A673 (cell line): ENCODE measurements at regions not wholly inside any gene's neighbourhood (a gene's known extent, or its start where the extent isn't known, plus 50 kb on each side); places are given as distances from the start of the nearest gene placed in this dataset.

Experiments used
- BruUV-seq: library from RNA; stranded (reverse); fragments of 400-500 nt; replicated peaks from 2 replicates; lab custom pipeline; 2021; lab: Mats Ljungman, UMichigan
- CTCF ChIA-PET: fragments of 300-600 bp; sonication (Branson Sonifier 250); formaldehyde crosslinking; loops from one replicate; lab custom pipeline; 2022; ENCODE audit warnings: antibody characterized with exemption; lab: Charles Lee
- POLR2A ChIA-PET: fragments of 300-600 bp; sonication (Branson Sonifier 250); formaldehyde crosslinking; loops from one replicate; lab custom pipeline; 2022; ENCODE audit warnings: antibody characterized with exemption; ENCODE audit not compliant: low non-redundant PET; lab: Charles Lee
- DNase-seq: peaks from one replicate; pipeline ENCODE4 v3.0.0-alpha.2; 2015; ENCODE audit warnings: low spot score
- H3K27ac ChIP-seq: fragments of 200-600 bp; sonication (generic); 2 replicates; pipeline ENCODE4 v1.5.1; 2016; ENCODE audit warnings: mixed run types, low read depth, mild to moderate bottlenecking, mixed read lengths, antibody characterized with exemption, low read length; ENCODE audit not compliant: poor library complexity, severe bottlenecking
- H3K27me3 ChIP-seq: fragments of 200-600 bp; sonication (generic); replicated peaks from 2 replicates; pipeline ENCODE4 v1.6.1; 2017; ENCODE audit warnings: mixed run types, low read depth, mild to moderate bottlenecking, mixed read lengths, antibody characterized with exemption, low read length; ENCODE audit not compliant: insufficient read depth, poor library complexity
- H3K36me3 ChIP-seq: fragments of 200-600 bp; sonication (generic); 2 replicates; pipeline ENCODE4 v1.6.1; 2016; ENCODE audit warnings: mixed run types, mild to moderate bottlenecking, mixed read lengths, antibody characterized with exemption, low read length; ENCODE audit not compliant: insufficient read depth, poor library complexity, severe bottlenecking
- H3K4me1 ChIP-seq: fragments of 200-600 bp; sonication (generic); 2 replicates; pipeline ENCODE4 v1.6.1; 2017; ENCODE audit warnings: mixed run types, mild to moderate bottlenecking, mixed read lengths, antibody characterized with exemption, low read length; ENCODE audit not compliant: insufficient read depth, poor library complexity, severe bottlenecking
- H3K4me3 ChIP-seq: fragments of 200-600 bp; sonication (generic); 2 replicates; pipeline ENCODE4 v1.5.1; 2016; ENCODE audit warnings: low read depth, mixed run types, mild to moderate bottlenecking, mixed read lengths, low read length; ENCODE audit not compliant: poor library complexity, severe bottlenecking
- H3K9me3 ChIP-seq: fragments of 200-600 bp; sonication (generic); 2 replicates; pipeline ENCODE4 v1.6.1; 2016; ENCODE audit warnings: mixed run types, low read depth, mild to moderate bottlenecking, mixed read lengths, antibody characterized with exemption, low read length; ENCODE audit not compliant: poor library complexity, severe bottlenecking
- CTCF ChIP-seq: fragments of 300-800, 200-600 bp; sonication (generic); conservative IDR thresholded peaks from 2 replicates; pipeline ENCODE4 v1.5.1; 2017; ENCODE audit warnings: low read depth, mild to moderate bottlenecking, antibody characterized with exemption, low read length, moderate library complexity, mixed read lengths
- EZH2 ChIP-seq: fragments of 200-600 bp; sonication (generic); IDR thresholded peaks from 2 replicates; pipeline ENCODE4 v1.6.1; 2017; ENCODE audit warnings: borderline replicate concordance, low read depth, mild to moderate bottlenecking, mixed read lengths, antibody characterized with exemption, low read length; ENCODE audit not compliant: poor library complexity, severe bottlenecking
- intact Hi-C: fragments of 100-400 bp; cut with micrococcal nuclease; formaldehyde crosslinking; loops from one replicate; pipeline ENCODE4 v1.10.0; 2022; ENCODE audit not compliant: unreplicated experiment

GRCh38 chr18:24669502-24669901, 209.1 kb downstream of the HRH4 start:
- ChIA-PET POLR2A (no interaction called here), CTCF (no interaction called here)
- no peak overlapping the region for H3K27ac ChIP-seq
- DNase-seq = no peak
- H3K9me3 ChIP-seq = no peaks in the 10 kb centered on the region
- no TSS peak for BruUV-seq
- H3K36me3 ChIP-seq = no peaks in the 10 kb centered on the region
- no peak overlapping the region for H3K4me3 ChIP-seq
- peaks cover 13% of the 10 kb centered on the region for H3K27me3 ChIP-seq
- intact Hi-C loops = no loop called here
- no peak for TF ChIP-seq CTCF
- TF ChIP-seq EZH2 = no peak
- H3K4me1 ChIP-seq = no peaks in the 10 kb centered on the region

GRCh38 chr18:24672165-24672941, 211.9 kb downstream of the HRH4 start:
- peaks cover 16% of the 10 kb centered on the region for H3K27me3 ChIP-seq
- H3K27ac ChIP-seq = no peak overlapping the region
- TF ChIP-seq EZH2 (no peak), CTCF (no peak)
- intact Hi-C loops = no loop called here
- H3K4me3 ChIP-seq = no peak overlapping the region
- no peak for DNase-seq
- no peaks in the 10 kb centered on the region for H3K36me3 ChIP-seq
- no peaks in the 10 kb centered on the region for H3K4me1 ChIP-seq
- POLR2A ChIA-PET = no interaction called here
- no peaks in the 10 kb centered on the region for H3K9me3 ChIP-seq
- CTCF ChIA-PET = no interaction called here
- no TSS peak for BruUV-seq

- Histone ChIP-seq H3K9me3 (no peaks in the 10 kb centered on the region), H3K4me3 (no peak overlapping the region), H3K4me1 (no peaks in the 10 kb centered on the region), H3K36me3 (no peaks in the 10 kb centered on the region), H3K27ac (no peak overlapping the region), H3K27me3 (peaks cover 16% of the 10 kb centered on the region)
- intact Hi-C loops = no loop called here
- TF ChIP-seq EZH2 (no peak), CTCF (no peak)
- DNase-seq = no peak
- BruUV-seq = no TSS peak
- ChIA-PET POLR2A (no interaction called here), CTCF (no interaction called here)
Measured at GRCh38 chr18:24674200-24674599, 213.8 kb downstream of the HRH4 start.
